Vagina (tissue), 2 donors: ENCODE measurements at regions not wholly inside any gene's neighbourhood (a gene's known extent, or its start where the extent isn't known, plus 50 kb on each side); places are given as distances from the start of the nearest gene placed in this dataset.

ENCODE experiments used
- POLR2A ChIP-seq, 2 donors: fragments of 450-650 bp; IDR thresholded peaks; one replicate each; pipeline ENCODE4 v1.6.1; 2017; ENCODE audit warnings: antibody characterized with exemption in 2 of 2, mild to moderate bottlenecking in 2 of 2, moderate library complexity in 2 of 2
- POLR2AphosphoS5 ChIP-seq, 2 donors: sonication (generic); formaldehyde crosslinking; IDR thresholded peaks; one replicate each; pipeline ENCODE4 v1.9.0; 2017; ENCODE audit warnings: antibody characterized with exemption in 2 of 2, mild to moderate bottlenecking in 2 of 2, low read depth in 1 of 2; ENCODE audit not compliant: insufficient read depth in 1 of 2
- TF ChIP-seq, protein P1 (sequence below), 3 experiments: fragments of 450-650 bp in 2 of 3; fragments of 200-600 bp in 1 of 3; sonication (generic) in 1 of 3; IDR thresholded peaks; one replicate each; pipeline ENCODE4 v1.5.1; 2017 to 2019; ENCODE audit warnings: antibody characterized with exemption in 3 of 3, mild to moderate bottlenecking in 2 of 3, moderate library complexity in 2 of 3

DNA sequence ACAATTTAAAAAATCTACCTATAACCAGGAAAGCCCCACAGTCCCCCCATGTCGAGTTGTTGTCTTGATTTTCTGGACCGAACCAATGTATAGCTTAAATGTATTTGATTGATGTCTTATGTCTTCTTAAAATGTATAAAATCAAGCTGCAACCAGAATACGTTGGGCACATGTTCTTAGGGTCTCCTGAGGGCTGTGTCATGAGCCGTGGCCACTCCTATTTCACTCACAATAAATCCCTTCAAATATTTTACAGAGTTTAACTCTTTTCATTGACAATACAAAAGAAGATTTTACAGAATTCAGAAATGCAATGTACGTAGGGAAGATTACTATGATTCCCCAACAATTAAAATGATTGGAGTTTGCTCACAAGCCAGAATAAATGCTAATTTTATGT is 428.7 kb upstream of the RAG2 start:
- TF ChIP-seq, protein P1, sequence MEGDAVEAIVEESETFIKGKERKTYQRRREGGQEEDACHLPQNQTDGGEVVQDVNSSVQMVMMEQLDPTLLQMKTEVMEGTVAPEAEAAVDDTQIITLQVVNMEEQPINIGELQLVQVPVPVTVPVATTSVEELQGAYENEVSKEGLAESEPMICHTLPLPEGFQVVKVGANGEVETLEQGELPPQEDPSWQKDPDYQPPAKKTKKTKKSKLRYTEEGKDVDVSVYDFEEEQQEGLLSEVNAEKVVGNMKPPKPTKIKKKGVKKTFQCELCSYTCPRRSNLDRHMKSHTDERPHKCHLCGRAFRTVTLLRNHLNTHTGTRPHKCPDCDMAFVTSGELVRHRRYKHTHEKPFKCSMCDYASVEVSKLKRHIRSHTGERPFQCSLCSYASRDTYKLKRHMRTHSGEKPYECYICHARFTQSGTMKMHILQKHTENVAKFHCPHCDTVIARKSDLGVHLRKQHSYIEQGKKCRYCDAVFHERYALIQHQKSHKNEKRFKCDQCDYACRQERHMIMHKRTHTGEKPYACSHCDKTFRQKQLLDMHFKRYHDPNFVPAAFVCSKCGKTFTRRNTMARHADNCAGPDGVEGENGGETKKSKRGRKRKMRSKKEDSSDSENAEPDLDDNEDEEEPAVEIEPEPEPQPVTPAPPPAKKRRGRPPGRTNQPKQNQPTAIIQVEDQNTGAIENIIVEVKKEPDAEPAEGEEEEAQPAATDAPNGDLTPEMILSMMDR (IDR thresholded peaks at IDR 0.05): no peak
- TF ChIP-seq POLR2A (IDR thresholded peaks at IDR 0.05): no peak
- no peak for TF ChIP-seq POLR2AphosphoS5 (IDR thresholded peaks at IDR 0.05; ENCODE audit: insufficient read depth in 1 of 2, low read depth in 1 of 2)
